Endothelial cell of umbilical vein (primary cell): ENCODE measurements at regions not wholly inside any gene's neighbourhood (a gene's known extent, or its start where the extent isn't known, plus 50 kb on each side); places are given as distances from the start of the nearest gene placed in this dataset.

Source experiments
- BruUV-seq: library from RNA; stranded (reverse); fragments of 400-500 nt; replicated peaks from 2 replicates; lab custom pipeline; 2021; lab: Mats Ljungman, UMichigan
- CTCF ChIA-PET: fragments of 300-600, 350-600 bp; sonication (Branson Sonifier 250); formaldehyde crosslinking; loops from one replicate; lab custom pipeline; 2021; ENCODE audit warnings: antibody characterized with exemption, inconsistent platforms; lab: Charles Lee
- POLR2A ChIA-PET: fragments of 300-600, 350-600 bp; sonication (Branson Sonifier 250); formaldehyde crosslinking; loops from one replicate; lab custom pipeline; 2021; ENCODE audit warnings: antibody characterized with exemption, inconsistent platforms; lab: Charles Lee
- DNase-seq: peaks from one replicate; pipeline ENCODE4 v3.0.0-alpha.2; 2011; ENCODE audit warnings: low read depth, low spot score
- FAIRE-seq: peaks from 2 replicates; lab custom pipeline; 2011; peaks lifted over from hg19 to GRCh38; lab: Jason Lieb, UNC
- H2AFZ ChIP-seq: 2 replicates; pipeline ENCODE4 v1.6.0; 2012; ENCODE audit warnings: low read depth, low read length, control low read depth, inconsistent platforms
- H3K27ac ChIP-seq: 2 replicates; pipeline ENCODE4 v1.5.1; 2011; ENCODE audit warnings: low read depth, mild to moderate bottlenecking, control low read depth, low read length, moderate library complexity; ENCODE audit not compliant: insufficient read depth
- H3K27me3 ChIP-seq, 2 experiments: 2 replicates each; pipeline versions ENCODE4 v1.6.0 to v1.6.1; 2011; ENCODE audit warnings: low read length in 2 of 2, mixed read lengths in 1 of 2; ENCODE audit not compliant: control insufficient read depth in 2 of 2, insufficient read depth in 2 of 2
- H3K36me3 ChIP-seq, 2 experiments: 2 replicates in 1 of 2; 3 replicates in 1 of 2; pipeline ENCODE4 v1.5.1; 2011; ENCODE audit warnings: low read length in 2 of 2, mild to moderate bottlenecking in 1 of 2, moderate library complexity in 1 of 2; ENCODE audit not compliant: control insufficient read depth in 2 of 2, insufficient read depth in 2 of 2; ENCODE audit errors: extremely low read depth in 1 of 2
- H3K4me1 ChIP-seq: 3 replicates; pipeline ENCODE4 v1.5.1; 2011; ENCODE audit warnings: mild to moderate bottlenecking, low read length; ENCODE audit not compliant: control insufficient read depth, insufficient read depth; ENCODE audit errors: extremely low read depth
- H3K4me2 ChIP-seq: 2 replicates; pipeline ENCODE4 v1.6.1; 2011; ENCODE audit warnings: low read length, control low read depth, mixed read lengths; ENCODE audit not compliant: insufficient read depth
- H3K4me3 ChIP-seq, 3 experiments: fragments of 200-600 bp in 1 of 3; sonication (generic), shearing (Covaris generic) in 1 of 3; replicated peaks in 1 of 3; 2 replicates each; pipeline ENCODE4 v1.5.1; 2011 to 2016; ENCODE audit warnings: control low read depth in 3 of 3, low read length in 3 of 3, mild to moderate bottlenecking in 2 of 3, inconsistent platforms in 1 of 3, low read depth in 1 of 3, moderate library complexity in 1 of 3; ENCODE audit not compliant: insufficient read depth in 1 of 3
- H3K79me2 ChIP-seq: 2 replicates; pipeline ENCODE4 v1.6.0; 2012; ENCODE audit warnings: low read length, inconsistent platforms; ENCODE audit not compliant: control insufficient read depth, insufficient read depth
- H3K9ac ChIP-seq: replicated peaks from 2 replicates; pipeline ENCODE3; 2011; ENCODE audit warnings: low read length, control low read depth; ENCODE audit not compliant: insufficient read depth; ENCODE audit errors: extremely low read depth
- H3K9me1 ChIP-seq: replicated peaks from 3 replicates; pipeline ENCODE4 v1.6.0; 2011; ENCODE audit warnings: mild to moderate bottlenecking, low read length; ENCODE audit not compliant: control insufficient read depth, insufficient read depth; ENCODE audit errors: extremely low read depth
- H3K9me3 ChIP-seq: replicated peaks from 2 replicates; pipeline ENCODE4 v1.5.1; 2012; ENCODE audit warnings: low read length, inconsistent platforms; ENCODE audit not compliant: control insufficient read depth, insufficient read depth
- H4K20me1 ChIP-seq: replicated peaks from 2 replicates; pipeline ENCODE3; 2011; ENCODE audit warnings: mild to moderate bottlenecking, low read length; ENCODE audit not compliant: control insufficient read depth, insufficient read depth; ENCODE audit errors: extremely low read depth
- CTCF ChIP-seq, 2 donors: IDR thresholded peaks; 1 replicate in 1 of 2; 2 replicates in 1 of 2; pipeline ENCODE4 v1.5.1; 2011; ENCODE audit warnings: low read length in 2 of 2, mild to moderate bottlenecking in 2 of 2, moderate library complexity in 2 of 2, control low read depth in 1 of 2, inconsistent platforms in 1 of 2, low read depth in 1 of 2; ENCODE audit not compliant: insufficient read depth in 1 of 2; ENCODE audit errors: extremely low read depth in 1 of 2
- EZH2 ChIP-seq: IDR thresholded peaks from 2 replicates; pipeline ENCODE4 v1.6.1; 2012; ENCODE audit warnings: borderline replicate concordance, low read depth, mild to moderate bottlenecking, moderate library complexity, low read length, inconsistent platforms; ENCODE audit not compliant: severe bottlenecking
- FOS ChIP-seq: IDR thresholded peaks from 2 replicates; pipeline ENCODE4 v1.6.1; 2011; ENCODE audit warnings: mild to moderate bottlenecking, low read length, moderate library complexity, borderline replicate concordance; ENCODE audit not compliant: insufficient read depth
- GATA2 ChIP-seq: IDR thresholded peaks from 2 replicates; pipeline ENCODE4 v1.7.0; 2011; ENCODE audit warnings: low read depth, mild to moderate bottlenecking, moderate library complexity, mixed read lengths, low read length; ENCODE audit not compliant: insufficient read length, insufficient read depth
- JUN ChIP-seq: IDR thresholded peaks from 2 replicates; pipeline ENCODE4 v1.6.1; 2011; ENCODE audit warnings: borderline replicate concordance, low read depth; ENCODE audit not compliant: insufficient read length, insufficient read depth
- MAX ChIP-seq: IDR thresholded peaks from 2 replicates; pipeline ENCODE4 v1.6.1; 2011; ENCODE audit not compliant: insufficient read depth, insufficient read length
- MYC ChIP-seq: IDR thresholded peaks from one replicate; pipeline ENCODE4 v1.6.1; 2011; ENCODE audit warnings: mild to moderate bottlenecking, low read depth, low read length
- POLR2A ChIP-seq: IDR thresholded peaks from 2 replicates; pipeline ENCODE4 v1.6.1; 2012; ENCODE audit warnings: low read depth, mild to moderate bottlenecking, control low read depth, low read length
- POLR2AphosphoS5 ChIP-seq: IDR thresholded peaks from 2 replicates; pipeline ENCODE4 v1.6.1; 2012; ENCODE audit warnings: low read depth, mild to moderate bottlenecking, control low read depth, low read length, moderate library complexity; ENCODE audit not compliant: insufficient read depth
- dilution Hi-C: fragments of 300-500 bp; cut with MboI; formaldehyde crosslinking; loops from one replicate; pipeline ENCODE4 v1.15.0; 2019; ENCODE audit warnings: low sequenced_read_pairs; ENCODE audit not compliant: extremely low pct_ligation_motif_present
- intact Hi-C: fragments of 100-400 bp; cut with micrococcal nuclease; formaldehyde crosslinking; loops from one replicate; pipeline ENCODE4 v1.10.0; 2022

GRCh38 chr9:107222020-107222522 is 61.0 kb upstream of the RAD23B start:
- Histone ChIP-seq H3K79me2 (no peaks in the 10 kb centered on the region), H3K4me1 (no peaks in the 10 kb centered on the region), H3K9me3 (no peaks in the 10 kb centered on the region), H3K27me3 (peaks cover 0 to 1% of the 10 kb centered on the region in 2 experiments), H3K4me2 (no peak overlapping the region), H3K27ac (no peak overlapping the region), H3K4me3 (no peak overlapping the region), H4K20me1 (no peaks in the 10 kb centered on the region), H3K36me3 (no peaks in the 10 kb centered on the region), H2AFZ (no peak overlapping the region), H3K9ac (no peak overlapping the region), H3K9me1 (no peaks in the 10 kb centered on the region)
- intact Hi-C loops: no loop called here
- FAIRE-seq (no peak), DNase-seq (no peak)
- ChIA-PET POLR2A (interaction anchor here (0.6 kb wide), 1 partner anchor 134 kb away, joined by 5 read pairs; no protein-coding TSS in a partner anchor), CTCF (interaction anchor here (0.6 to 0.9 kb wide), 2 partner anchors 120 to 156 kb away, joined by 3 to 4 read pairs; no protein-coding TSS in a partner anchor)
- BruUV-seq: no TSS peak
- dilution Hi-C loops: no loop called here
- TF ChIP-seq FOS (no peak), MAX (no peak), POLR2AphosphoS5 (no peak), MYC (no peak), CTCF (IDR thresholded peaks at IDR 0.05; ENCODE audit: extremely low read depth in 1 of 2, insufficient read depth in 1 of 2, low read depth in 1 of 2, low read length in 2 of 2) (no peak), POLR2A (no peak), EZH2 (no peak), JUN (no peak), GATA2 (no peak)
